Astrocyte (in vitro differentiated cells and primary cell): ENCODE measurements at regions not wholly inside any gene's neighbourhood (a gene's known extent, or its start where the extent isn't known, plus 50 kb on each side); places are given as distances from the start of the nearest gene placed in this dataset.

ENCODE experiments used
- EZH2 ChIP-seq: IDR thresholded peaks from 2 replicates; pipeline ENCODE4 v1.6.1; 2012; ENCODE audit warnings: mild to moderate bottlenecking, low read length, inconsistent platforms; ENCODE audit not compliant: insufficient read depth
- TF ChIP-seq, protein P1 (sequence below): IDR thresholded peaks from 2 replicates; pipeline ENCODE4 v1.5.1; 2011; ENCODE audit warnings: low read depth, mild to moderate bottlenecking, inconsistent platforms, low read length, moderate library complexity; ENCODE audit not compliant: insufficient read depth

GRCh38 chr1:94306521-94306920, 69.1 kb upstream of the ARHGAP29 start:
- TF ChIP-seq, protein P1, sequence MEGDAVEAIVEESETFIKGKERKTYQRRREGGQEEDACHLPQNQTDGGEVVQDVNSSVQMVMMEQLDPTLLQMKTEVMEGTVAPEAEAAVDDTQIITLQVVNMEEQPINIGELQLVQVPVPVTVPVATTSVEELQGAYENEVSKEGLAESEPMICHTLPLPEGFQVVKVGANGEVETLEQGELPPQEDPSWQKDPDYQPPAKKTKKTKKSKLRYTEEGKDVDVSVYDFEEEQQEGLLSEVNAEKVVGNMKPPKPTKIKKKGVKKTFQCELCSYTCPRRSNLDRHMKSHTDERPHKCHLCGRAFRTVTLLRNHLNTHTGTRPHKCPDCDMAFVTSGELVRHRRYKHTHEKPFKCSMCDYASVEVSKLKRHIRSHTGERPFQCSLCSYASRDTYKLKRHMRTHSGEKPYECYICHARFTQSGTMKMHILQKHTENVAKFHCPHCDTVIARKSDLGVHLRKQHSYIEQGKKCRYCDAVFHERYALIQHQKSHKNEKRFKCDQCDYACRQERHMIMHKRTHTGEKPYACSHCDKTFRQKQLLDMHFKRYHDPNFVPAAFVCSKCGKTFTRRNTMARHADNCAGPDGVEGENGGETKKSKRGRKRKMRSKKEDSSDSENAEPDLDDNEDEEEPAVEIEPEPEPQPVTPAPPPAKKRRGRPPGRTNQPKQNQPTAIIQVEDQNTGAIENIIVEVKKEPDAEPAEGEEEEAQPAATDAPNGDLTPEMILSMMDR, result no peak
- no peak for TF ChIP-seq EZH2
